ENCODE measurements at regions not wholly inside any gene's neighbourhood (a gene's known extent, or its start where the extent isn't known, plus 50 kb on each side); places are given as distances from the start of the nearest gene placed in this dataset.

DNA sequence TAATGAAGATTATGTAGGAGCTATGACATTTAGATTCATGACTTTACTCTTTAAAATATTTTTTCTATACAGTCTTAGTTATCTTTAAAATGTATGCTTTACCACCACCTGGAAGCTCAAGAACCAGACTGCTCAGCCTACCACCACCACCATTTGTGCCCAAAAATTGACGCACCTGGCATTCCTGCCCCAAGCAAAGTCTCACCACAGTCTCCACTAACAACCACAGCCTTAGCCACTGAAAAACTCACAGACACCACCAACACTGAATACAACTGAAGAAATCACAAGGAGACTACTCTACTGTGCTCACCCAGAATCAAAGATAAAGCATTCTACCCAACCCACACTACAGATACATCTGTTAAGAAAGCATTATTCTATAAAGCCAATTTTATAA lies 201.9 kb upstream of the PDE10A start:
- DNase-seq = no peak

DNA sequence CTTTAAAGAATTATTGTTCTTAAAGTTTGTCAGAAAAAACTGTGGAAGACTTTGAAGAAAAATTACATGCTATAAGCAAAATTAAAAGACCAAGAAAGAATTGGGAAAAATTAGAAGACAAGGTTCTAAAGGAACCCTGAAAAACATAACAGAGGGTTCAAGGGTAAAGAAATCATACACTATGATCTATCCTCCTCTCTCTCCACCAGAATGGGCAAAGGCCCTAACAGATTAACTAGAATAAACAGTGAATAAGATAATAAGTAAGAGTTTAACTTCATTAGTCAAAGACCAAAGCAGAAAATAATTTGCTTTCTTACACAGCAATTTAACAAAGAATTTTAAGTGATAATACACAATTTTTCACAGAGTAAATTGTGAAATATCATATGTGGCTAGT lies 201.2 kb upstream of the PDE10A start:
- DNase-seq = no peak

DNA sequence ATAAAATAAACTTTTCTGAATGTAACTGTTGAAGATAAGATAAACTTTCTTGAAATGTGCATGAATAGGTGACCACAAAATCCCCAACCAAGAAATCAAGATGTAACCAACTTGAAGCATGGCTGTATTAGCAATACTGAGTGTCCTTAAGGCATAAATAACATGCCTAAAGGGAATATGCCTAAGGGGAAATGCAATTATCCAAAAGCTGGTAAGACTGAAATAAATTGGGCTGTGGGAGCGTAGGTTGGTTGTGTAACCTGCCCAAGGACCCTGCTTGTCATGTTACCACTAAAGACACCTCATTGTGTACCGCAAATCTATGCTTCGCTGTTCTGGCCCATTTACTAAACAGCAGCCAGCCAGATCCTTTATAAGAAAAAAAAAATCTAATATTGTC lies 200.8 kb upstream of the PDE10A start:
- no peak for DNase-seq

- DNase-seq = no peak
Observed at GRCh38 chr6:165862813-165863212, 199.8 kb upstream of the PDE10A start.

GRCh38 chr6:165861226-165861625 lies 198.2 kb upstream of the PDE10A start:
- no peak for DNase-seq

DNA sequence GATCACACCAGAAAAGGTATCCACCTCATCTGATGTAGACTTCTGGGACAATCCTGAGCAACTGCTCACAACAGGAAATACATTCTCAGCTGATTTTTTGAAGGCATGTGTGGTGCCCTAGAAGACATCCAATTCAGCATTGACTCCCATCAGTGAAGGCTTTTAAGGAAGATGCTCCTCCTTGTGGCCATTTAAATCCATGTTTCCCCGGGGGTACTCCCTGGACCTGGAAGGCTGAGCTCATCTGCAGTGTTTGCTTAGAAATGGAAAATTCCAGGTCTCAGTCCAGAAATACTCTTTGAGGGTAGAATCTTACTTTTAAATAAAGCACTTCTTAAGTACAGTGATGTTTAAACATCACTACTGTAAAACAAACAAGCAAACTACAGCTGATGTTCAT lies 195.5 kb upstream of the PDE10A start:
- DNase-seq = no peak

GRCh38 chr6:165855856-165856255 lies 192.8 kb upstream of the PDE10A start:
- no peak for DNase-seq

DNA sequence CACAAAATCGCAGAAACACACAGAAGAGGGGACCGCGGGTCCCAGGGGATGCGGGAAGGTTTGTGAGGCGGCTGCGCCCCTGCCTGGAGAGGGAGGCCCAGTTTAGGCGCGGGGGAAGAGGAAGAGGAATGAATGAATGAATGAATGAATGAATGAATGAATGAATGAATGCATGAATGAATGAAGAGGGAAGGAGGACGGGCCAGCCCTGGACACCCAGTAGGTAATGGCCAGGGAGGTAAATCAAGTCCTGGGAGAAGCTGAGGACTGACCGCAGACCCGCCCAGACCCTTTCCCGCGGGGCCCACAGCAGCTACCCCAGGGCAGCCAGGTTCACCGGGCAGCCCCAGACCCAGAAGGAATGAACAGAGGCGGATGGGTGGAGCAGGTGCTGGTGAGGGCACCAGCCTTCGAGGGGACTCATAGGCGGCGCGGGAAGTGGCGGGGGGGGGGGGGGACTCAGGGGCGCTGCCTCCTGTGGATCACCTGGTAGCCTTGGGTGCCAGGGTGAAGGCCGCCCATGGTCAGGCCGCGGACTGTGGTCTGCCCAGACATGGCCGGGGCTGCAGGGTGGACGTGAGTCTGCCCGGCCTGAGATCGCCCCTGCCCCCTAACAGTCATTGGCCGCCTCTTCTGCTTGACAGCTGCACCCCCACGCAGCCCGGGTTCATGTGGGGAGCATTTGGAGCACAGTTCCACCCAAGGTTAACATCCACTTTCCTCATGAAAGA lies 192.0 kb upstream of the PDE10A start:
- DNase-seq = no peak

GRCh38 chr6:165854061-165854862 lies 191.2 kb upstream of the PDE10A start:
- DNase-seq = no peak

- DNase-seq = no peak
Observed at GRCh38 chr6:165852676-165853075, 189.6 kb upstream of the PDE10A start.

- peak in 3 of 4 experiments; percentile 9 to 41 (median 31) for DNase-seq
Observed at GRCh38 chr6:165850434-165851019, 187.5 kb upstream of the PDE10A start.

- DNase-seq = no peak
Observed at GRCh38 chr6:165849534-165850430, 186.7 kb upstream of the PDE10A start.

- no peak for DNase-seq
Observed at GRCh38 chr6:165848086-165848426, 185.0 kb upstream of the PDE10A start.

DNA sequence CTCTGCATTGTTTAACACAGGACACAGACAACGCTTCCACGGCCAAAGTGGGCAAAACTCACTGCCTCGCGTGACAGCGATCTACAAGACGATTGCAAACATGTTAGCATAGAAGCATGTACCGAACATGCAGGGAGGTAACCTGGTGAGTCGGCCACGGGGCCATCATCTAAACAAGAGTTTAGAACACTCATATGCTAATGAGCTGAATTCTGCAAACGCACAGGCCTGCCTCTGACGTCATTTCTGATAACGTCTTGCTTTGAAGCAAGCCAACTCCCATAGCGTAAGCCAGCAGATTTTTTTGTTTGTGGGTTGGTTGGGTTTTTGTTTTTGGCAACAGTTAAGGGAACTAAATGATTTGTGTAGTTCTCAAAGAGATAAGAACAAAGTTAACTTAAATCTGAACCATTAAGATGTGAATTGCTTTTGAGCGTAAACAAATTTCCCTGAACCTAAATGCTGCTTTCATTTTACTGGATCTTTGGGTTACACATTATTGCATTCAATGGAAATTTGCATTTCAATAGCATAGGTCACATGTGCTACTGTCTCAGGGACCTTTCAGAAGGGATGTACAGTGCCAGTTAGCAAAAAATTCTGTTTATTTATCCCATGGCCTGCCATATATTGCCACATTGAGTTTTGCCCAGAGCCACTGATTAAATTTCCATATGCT lies 184.5 kb upstream of the PDE10A start:
- no peak for DNase-seq

DNA sequence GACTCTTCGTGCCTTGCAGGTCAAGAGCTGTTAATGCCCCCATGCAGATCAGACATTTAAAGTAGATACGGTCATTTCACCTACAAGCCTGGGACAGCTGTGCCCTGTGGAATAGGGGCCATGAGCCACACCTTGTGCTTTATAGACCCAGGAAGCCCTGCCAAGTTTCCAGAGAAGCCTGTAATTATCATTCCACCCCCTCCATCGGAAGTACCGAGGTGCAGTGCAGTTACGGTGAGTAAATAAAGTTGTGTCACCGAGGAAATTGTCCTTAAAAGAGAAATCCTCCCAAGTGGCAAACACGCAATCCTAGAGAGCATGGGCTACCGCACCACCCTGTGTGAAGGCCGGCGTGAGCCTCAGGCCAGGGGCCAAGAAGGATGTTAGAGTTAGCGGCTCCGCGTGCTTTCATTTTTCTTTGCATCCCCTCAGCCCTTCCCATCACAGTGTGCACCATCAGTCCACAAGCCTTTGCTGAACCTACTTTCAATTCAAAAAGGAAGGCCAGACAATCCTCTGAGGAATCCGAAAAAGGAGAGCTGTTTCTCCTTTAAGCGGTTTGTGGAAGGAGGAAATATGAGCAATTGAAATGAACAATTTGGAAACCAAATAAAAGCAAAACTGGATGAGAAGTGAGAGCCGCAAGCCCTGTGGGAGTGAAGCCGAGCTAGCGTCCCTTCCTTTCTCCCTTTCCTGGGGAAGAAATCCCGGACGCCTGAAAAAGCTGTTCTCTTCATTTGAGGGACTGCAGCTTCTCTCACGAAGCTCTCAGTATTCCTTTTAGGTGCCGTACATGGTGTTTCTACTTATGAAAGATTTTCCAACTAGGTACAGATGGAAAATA lies 183.3 kb upstream of the PDE10A start:
- DNase-seq = no peak

DNA sequence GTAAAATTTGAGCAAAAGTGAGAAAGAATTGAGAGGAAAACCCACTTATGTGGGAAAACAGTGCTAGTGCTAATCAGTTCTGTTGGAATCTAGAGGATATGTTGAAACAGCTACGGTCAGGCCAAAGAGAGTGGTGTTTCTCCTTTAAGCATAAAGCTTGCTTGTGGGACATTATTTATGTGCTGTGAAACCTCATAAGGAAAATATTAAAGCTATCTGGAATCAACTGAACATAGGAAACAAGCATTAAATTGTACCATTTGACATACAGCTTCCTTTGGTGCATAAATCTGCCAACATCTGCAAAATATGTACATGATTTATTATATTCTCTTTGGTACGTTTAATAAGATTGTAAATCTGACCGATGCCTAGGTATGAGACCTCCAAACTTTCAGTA lies 182.5 kb upstream of the PDE10A start:
- no peak for DNase-seq

DNA sequence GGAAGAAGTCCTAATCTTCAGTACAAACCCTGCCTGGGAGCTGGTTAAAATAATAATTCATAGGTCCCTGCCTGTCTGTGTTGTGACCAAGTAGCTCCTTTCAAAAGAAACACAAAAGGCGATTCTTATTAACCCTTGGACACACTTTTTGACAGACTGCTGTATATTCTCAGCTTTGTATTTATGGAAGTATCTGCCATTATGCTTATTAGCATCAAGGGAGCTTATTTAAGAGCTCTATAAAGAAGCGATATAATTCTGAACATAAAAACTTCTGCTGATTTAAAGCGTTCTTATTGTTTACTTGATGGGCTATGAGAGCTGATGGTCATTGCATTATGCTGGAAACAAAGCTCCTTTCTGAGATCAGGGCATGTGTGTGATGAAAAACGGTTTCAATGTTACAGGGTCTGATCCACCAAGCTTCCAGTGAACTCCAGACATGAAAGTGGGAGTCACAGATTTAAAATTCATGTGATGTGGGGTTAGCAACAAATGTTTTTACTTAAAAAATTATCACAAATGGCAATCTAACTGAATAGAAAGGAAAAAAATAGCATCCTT lies 181.8 kb upstream of the PDE10A start:
- no peak for DNase-seq

DNA sequence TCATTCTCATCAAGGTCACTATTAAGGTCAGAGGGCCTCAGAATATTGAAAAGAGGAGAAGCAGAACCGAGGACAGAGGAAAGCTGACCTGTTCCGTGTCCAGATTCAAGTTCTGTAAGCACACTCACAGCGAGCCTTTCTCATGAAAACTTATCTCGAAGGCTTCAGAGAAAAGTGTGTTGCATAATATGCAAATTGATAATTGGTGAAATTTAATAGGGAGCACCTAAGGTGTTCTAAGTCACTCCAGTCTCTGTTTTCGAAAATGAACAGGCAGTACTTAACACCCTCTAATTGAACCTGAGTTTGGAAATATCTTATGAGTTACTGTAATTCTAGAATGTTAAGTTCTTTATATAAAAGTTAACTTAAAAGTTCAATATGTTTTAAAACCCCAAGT lies 181.2 kb upstream of the PDE10A start:
- DNase-seq = no peak

DNA sequence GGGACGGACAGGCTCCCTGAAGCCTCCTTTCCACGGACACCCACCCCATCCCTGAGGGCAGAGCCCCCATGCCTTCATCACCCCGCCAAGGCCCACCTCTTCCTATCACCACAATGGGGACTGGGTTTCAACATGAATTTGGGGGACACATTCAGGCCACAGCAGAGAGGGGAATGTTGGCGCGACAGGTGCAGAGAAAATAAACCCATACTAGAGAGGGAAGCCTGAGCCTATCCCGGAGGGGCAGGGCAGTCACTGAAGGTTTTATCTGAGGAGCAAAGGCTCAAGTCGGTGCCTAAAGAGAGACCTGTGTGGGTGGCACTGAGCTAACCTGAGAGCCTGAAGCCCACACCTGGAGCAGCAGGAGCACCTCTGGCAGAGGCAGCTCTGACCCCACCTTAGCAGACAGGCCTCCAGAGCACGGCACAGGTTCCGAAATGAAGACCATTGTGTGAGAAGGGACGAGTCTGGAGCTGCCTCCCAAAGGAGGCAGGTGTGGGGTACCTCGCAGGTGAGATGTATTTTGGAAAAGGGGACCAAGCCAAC lies 180.6 kb upstream of the PDE10A start:
- DNase-seq = no peak

DNA sequence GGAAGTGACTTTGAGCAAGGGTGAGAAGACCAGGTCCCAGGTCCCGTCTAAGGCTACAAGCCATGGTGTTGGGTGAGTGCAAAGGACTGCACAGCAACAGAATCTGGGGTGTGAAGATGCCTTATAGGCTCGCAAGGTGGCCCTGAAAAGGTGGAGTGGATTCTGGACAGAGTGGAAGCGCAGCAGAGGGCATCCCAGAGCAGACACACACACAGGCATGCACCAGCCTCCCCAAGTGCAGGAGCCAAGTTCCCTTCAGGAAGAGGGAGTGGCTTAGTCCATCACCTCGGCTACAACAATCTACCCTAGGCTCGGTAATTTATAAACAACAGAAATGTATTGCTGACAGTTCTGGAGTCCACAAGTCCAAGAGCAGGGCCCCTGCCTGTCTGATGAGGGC lies 180.1 kb upstream of the PDE10A start:
- no peak for DNase-seq
